Thymus (tissue), 11 donors: ENCODE measurements at regions not wholly inside any gene's neighbourhood (a gene's known extent, or its start where the extent isn't known, plus 50 kb on each side); places are given as distances from the start of the nearest gene placed in this dataset.

Experiments used
- DNase-seq, 9 donors: peaks; one replicate each; pipeline ENCODE4 v3.0.0-alpha.2; 2013; ENCODE audit warnings: low spot score in 9 of 9, low read depth in 6 of 9, missing footprints in 1 of 9
- H3K27ac ChIP-seq, 2 donors: one replicate each; pipeline ENCODE4 v1.5.1; 2013; ENCODE audit warnings: control low read depth in 1 of 2, low read depth in 1 of 2, low read length in 1 of 2, mild to moderate bottlenecking in 1 of 2, moderate library complexity in 1 of 2
- H3K27me3 ChIP-seq, 2 donors: one replicate each; pipeline ENCODE4 v1.5.1; 2013; ENCODE audit warnings: low read length in 1 of 2; ENCODE audit not compliant: control insufficient read depth in 2 of 2, insufficient read depth in 1 of 2
- H3K36me3 ChIP-seq, 2 donors: one replicate each; pipeline ENCODE4 v1.5.1; 2013; ENCODE audit warnings: low read length in 1 of 2, mild to moderate bottlenecking in 1 of 2, moderate library complexity in 1 of 2; ENCODE audit not compliant: control insufficient read depth in 2 of 2, insufficient read depth in 2 of 2
- H3K4me1 ChIP-seq, 2 donors: one replicate each; pipeline ENCODE4 v1.5.1; 2013; ENCODE audit warnings: low read length in 2 of 2; ENCODE audit not compliant: control insufficient read depth in 2 of 2, insufficient read depth in 2 of 2
- H3K4me3 ChIP-seq, 2 donors: one replicate each; pipeline ENCODE4 v1.5.1; 2013; ENCODE audit warnings: low read length in 2 of 2, control low read depth in 1 of 2, mild to moderate bottlenecking in 1 of 2
- H3K9me3 ChIP-seq, 2 donors: one replicate each; pipeline ENCODE4 v1.5.1; 2013; ENCODE audit warnings: low read length in 1 of 2, mild to moderate bottlenecking in 1 of 2; ENCODE audit not compliant: control insufficient read depth in 2 of 2, insufficient read depth in 1 of 2
- WGBS: extraction: QIAGEN DNeasy Blood & Tissue Kit; methylation state at CpG from one replicate; pipeline ENCODE4 v1.1.7; 2013; 5-methylcytosine and 5-hydroxymethylcytosine counted together
- donor health status: healthy.

DNA sequence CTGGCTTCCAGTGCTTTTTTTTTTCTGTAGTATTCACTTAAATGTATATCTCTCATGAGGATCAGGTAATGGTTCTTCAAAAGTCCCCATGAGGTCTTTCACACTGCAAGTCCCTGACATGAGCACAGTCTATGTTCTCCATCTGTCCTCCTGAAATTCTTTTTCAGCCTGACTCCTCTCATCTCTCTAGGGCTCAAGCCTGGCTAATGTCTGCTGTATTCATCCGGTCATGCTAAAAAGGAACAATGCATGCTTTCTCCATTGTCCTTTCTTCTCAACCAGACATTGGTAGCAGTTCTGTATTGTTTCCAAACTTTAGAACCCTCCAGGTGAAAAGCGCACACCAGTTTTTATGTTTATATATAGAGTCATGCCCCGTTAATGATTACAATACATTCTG is 368.3 kb upstream of the OLFM3 start:
- WGBS: 95% methylated on average over 3 of the region's 3 CpGs
- Histone ChIP-seq H3K4me3 (no peak overlapping the region), H3K27ac (no peak overlapping the region), H3K9me3 (no peaks in the 10 kb centered on the region), H3K27me3 (no peaks in the 10 kb centered on the region), H3K4me1 (no peaks in the 10 kb centered on the region), H3K36me3 (no peaks in the 10 kb centered on the region)
- no peak for DNase-seq

DNA sequence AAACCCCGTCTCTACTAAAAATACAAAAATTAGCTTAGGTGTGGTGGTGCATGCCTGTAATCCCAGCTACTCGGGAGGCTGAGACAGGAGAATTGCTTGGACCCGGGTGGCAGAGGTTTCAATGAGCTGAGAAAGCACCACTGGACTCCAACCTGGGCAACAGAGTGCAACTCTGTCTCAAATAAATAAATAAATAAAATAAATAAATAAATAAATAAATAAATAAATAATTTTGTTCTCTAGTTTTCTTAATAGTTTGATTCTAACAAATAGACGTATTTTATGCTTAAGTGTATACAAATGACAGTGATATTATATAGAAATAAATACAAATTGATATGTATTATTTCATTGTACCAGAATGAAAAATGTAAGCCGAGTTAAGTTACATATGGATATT is 339.9 kb upstream of the OLFM3 start:
- WGBS: 95% methylated on average over 5 of the region's 5 CpGs
- Histone ChIP-seq H3K4me1 (no peaks in the 10 kb centered on the region), H3K36me3 (no peaks in the 10 kb centered on the region), H3K4me3 (no peak overlapping the region), H3K27ac (no peak overlapping the region), H3K9me3 (no peaks in the 10 kb centered on the region), H3K27me3 (no peaks in the 10 kb centered on the region)
- DNase-seq: no peak

DNA sequence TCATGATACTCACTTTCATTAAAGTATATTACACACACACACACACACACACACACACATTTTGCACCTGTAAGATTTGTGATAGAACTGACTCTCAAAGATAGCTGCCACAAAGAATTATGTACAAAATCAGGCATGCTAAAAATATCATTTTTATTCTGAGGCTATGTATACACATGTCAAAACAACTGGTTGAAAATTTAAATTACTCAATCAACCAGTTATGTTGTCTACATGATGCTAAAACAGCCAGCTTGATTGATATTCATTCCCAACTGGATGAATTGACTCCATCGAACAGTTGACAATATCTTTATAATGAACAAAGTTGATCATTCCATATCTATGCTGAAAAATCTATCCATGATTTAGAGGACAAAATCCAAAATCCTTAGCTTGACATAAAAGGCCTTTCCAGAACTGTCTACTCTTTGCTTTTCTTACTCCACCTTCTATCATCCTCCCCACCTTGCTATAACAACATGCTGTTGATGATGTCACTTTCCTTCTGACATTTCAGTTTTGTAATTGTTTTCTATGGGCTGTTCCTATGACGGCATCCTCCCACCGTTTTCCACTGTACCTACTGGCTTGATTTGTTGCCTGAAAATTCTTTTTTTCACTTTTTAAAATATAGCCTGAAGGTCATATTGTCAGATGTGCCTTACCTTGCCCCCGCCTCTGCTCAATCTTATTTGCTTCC is 321.5 kb upstream of the OLFM3 start:
- Histone ChIP-seq H3K4me3 (no peak overlapping the region), H3K4me1 (no peaks in the 10 kb centered on the region), H3K27me3 (no peaks in the 10 kb centered on the region), H3K9me3 (no peaks in the 10 kb centered on the region), H3K27ac (no peak overlapping the region), H3K36me3 (no peaks in the 10 kb centered on the region)
- DNase-seq: no peak
- WGBS: 90% methylated on average over 4 of the region's 4 CpGs

DNA sequence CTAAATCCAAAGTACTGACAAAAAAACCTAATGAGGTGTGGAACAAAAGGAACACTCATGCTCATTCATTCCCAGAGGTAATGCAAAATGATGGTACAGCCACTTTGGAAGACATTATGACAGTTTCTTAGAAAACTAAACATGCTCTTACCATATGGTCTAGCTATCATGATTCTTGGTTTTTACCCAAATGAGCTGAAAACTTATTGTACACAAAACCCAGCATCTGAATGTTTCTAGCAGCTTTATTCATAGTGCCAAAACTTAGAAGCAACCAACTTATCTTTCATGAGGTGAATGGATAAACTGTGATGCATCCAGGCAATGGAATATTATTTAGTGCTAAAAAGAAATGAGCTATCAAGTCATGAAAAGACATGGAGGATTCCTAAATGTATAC is 318.4 kb upstream of the OLFM3 start:
- no peak overlapping the region for H3K4me3 ChIP-seq
- no peak for DNase-seq
- H3K9me3 ChIP-seq: no peaks in the 10 kb centered on the region
- no peaks in the 10 kb centered on the region for H3K36me3 ChIP-seq
- no peak overlapping the region for H3K27ac ChIP-seq
- no peaks in the 10 kb centered on the region for H3K27me3 ChIP-seq
- H3K4me1 ChIP-seq: no peaks in the 10 kb centered on the region

DNA sequence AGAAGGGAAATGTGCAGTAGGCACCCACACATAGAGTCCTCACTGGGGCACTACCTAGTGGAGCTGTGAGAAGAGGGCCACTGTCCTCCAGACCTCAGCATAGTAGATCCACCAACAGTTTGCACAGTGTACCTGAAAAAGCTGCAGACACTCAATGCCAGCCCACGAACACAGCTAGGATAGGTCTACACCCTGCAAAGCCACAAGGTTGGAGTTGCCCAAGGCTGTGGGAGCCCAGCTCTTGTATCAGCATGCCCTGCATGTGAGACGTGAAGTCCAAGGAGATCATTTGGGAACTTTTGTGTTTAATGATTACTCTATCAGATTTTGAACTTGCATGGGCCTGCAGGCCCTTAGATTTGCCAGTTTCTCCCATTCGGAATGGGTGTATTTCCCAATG is 299.4 kb upstream of the OLFM3 start:
- H3K27me3 ChIP-seq: no peaks in the 10 kb centered on the region
- DNase-seq: no peak
- WGBS: 93% methylated on average over 3 of the region's 3 CpGs
- H3K9me3 ChIP-seq: no peaks in the 10 kb centered on the region
- no peaks in the 10 kb centered on the region for H3K36me3 ChIP-seq
- no peak overlapping the region for H3K27ac ChIP-seq
- no peak overlapping the region for H3K4me3 ChIP-seq
- no peaks in the 10 kb centered on the region for H3K4me1 ChIP-seq

DNA sequence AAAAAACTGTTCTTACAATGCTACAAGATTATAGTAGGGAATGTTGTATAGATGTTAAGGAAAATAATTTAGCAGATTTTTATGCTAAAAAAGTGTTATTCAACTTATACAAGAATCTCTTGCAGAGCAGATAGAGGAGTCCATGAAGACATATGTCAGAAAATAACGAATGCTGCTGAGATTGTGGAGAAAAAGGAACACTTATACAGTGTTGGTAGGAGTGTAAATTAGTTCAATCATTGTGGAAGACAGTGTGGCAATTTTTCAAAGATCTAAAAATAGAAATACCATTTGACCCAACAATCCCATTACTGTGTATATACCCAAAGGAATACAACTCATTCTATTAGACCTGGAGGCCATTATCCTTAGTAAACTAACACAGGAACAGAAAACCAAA is 286.2 kb upstream of the OLFM3 start:
- 79% methylated on average over 1 of the region's 1 CpG for WGBS
- no peaks in the 10 kb centered on the region for H3K36me3 ChIP-seq

DNA sequence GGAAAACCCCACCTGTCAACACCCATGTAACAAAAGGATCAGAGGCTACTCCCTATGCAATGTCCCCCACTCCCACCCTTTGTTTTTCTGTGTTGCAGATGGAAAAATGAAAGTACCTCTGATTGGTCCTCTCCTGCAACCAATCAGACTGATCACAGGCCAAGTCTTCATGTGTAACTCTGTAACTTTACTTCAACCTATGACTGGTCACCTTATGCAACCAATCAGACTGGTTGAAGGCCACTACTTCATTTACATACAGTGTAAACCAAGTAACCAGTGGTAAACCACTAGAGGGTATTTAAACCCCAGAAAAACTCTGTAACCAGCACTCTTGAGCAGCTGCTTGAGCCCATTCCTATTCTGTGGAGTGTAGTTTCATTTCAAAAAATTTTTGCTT is 266.3 kb upstream of the OLFM3 start:
- Histone ChIP-seq H3K27ac (no peak overlapping the region), H3K27me3 (no peaks in the 10 kb centered on the region), H3K4me1 (no peaks in the 10 kb centered on the region), H3K4me3 (no peak overlapping the region), H3K9me3 (no peaks in the 10 kb centered on the region), H3K36me3 (no peaks in the 10 kb centered on the region)
- no peak for DNase-seq

More for the DNA sequence above, 286.2 kb upstream of the OLFM3 start:
- H3K27ac ChIP-seq: no peak overlapping the region
- H3K4me1 ChIP-seq: no peaks in the 10 kb centered on the region
- no peaks in the 10 kb centered on the region for H3K27me3 ChIP-seq
- H3K9me3 ChIP-seq: peaks cover 0 to 3% of the 10 kb centered on the region in 2 donors
- H3K4me3 ChIP-seq: no peak overlapping the region
- no peak for DNase-seq

DNA sequence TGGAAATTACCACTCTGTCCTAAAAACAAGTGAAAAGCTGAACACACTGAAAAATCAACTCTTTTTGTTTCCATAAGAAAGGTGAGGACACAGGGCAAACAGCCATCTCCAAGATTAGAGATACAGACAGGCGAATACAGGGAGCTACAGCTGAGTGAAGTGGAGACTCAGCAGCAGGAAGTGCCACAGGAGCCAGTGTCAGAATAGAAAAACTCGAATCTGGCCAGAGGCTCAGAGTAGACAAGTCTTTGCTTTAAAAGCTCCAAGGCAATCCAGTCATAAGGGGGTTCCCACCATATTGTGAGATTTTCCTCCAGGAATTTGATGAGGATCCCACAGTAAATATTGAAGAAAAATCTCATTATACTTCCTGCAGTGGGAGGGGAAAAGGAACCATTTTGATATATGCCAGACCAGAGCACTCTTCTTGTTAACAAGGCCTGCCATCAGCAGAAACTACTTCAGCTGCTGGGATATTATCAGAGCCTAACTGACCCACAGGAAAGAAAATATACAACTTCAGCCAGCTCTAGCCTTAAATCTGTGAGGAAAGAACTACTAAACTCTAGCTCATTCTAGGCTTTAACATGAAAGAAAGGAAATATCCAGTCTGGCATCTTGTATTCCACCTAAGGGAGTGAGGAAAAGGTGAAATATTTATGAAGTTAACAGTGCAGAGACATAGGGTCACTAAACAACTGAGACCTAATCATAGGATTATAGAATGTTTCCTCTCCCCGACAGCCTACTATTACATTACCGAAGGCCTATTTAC is 256.2 kb upstream of the OLFM3 start:
- no peaks in the 10 kb centered on the region for H3K9me3 ChIP-seq
- 87% methylated on average over 4 of the region's 4 CpGs for WGBS

DNA sequence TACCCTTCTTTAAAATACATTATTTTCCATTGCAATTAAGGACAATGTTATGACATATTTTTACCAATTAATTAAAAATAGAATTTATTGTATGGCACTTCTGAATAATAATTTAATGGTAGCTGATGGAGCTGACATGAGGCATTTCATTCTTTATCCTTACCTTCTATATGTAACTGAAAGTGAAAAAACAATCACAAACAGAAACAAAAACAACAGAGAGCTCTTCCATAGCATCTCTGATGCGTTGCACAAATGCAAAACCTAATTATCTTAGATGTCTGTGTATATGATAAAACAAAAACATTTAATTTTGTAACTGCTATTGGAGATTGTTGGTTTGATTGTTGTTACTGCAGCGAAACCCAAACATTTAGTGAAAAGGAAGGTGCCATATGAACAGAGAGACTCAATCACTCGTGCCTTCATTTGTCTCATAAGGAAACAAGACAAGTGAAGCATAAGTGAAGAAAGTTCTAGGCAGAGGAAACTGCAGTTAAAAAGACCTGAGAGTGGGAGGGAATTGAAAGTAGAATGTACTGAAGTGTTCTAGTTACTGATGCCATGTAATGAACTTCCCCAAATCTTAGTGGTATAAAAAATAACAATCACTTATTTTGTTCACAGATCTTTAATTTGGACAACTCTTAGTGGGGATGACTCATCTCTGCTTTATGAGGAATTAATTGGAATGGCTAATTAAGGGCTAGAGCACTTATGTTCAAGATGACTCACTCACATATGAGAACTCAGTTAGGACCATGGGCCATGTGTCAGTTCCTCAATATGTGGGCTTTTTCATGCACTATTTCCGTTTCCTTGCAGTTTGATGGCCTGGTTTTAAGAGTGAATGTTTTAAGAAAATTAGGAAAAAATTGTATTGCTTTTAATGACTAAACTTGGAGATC is 245.0 kb upstream of the OLFM3 start:
- Histone ChIP-seq H3K9me3 (no peaks in the 10 kb centered on the region), H3K4me3 (no peak overlapping the region), H3K27ac (no peak overlapping the region), H3K27me3 (no peaks in the 10 kb centered on the region), H3K36me3 (no peaks in the 10 kb centered on the region), H3K4me1 (no peaks in the 10 kb centered on the region)
- WGBS: 88% methylated on average over 4 of the region's 4 CpGs
- DNase-seq: no peak

More for the DNA sequence above, 256.2 kb upstream of the OLFM3 start:
- Histone ChIP-seq H3K27me3 (no peaks in the 10 kb centered on the region), H3K27ac (no peak overlapping the region), H3K4me3 (no peak overlapping the region), H3K4me1 (no peaks in the 10 kb centered on the region), H3K36me3 (no peaks in the 10 kb centered on the region)
- no peak for DNase-seq
